ENCODE measurements at regions not wholly inside any gene's neighbourhood (a gene's known extent, or its start where the extent isn't known, plus 50 kb on each side); places are given as distances from the start of the nearest gene placed in this dataset.

DNA sequence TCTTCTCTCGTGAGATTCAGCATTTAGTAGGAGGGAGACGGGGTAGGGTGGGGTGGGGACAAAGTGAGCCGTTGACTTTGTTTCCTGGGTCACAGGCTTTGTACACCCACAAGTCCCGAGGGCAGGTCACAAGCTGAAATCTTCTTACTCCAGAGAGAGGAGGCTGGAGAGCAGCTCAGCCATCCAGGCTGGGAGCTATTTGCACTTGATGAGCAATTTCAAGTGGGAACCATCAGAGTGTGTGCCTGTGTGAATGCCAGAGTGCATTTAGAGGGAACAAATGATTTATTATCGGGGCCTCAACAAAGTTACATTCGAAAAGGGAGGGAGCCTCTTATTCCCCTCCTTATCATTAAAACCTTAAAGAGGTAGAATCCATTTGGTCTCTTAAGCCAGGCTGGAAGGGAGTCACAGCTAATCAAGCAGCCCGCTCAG lies 155.7 kb upstream of the JARID2 start:
- TF ChIP-seq, protein P1, sequence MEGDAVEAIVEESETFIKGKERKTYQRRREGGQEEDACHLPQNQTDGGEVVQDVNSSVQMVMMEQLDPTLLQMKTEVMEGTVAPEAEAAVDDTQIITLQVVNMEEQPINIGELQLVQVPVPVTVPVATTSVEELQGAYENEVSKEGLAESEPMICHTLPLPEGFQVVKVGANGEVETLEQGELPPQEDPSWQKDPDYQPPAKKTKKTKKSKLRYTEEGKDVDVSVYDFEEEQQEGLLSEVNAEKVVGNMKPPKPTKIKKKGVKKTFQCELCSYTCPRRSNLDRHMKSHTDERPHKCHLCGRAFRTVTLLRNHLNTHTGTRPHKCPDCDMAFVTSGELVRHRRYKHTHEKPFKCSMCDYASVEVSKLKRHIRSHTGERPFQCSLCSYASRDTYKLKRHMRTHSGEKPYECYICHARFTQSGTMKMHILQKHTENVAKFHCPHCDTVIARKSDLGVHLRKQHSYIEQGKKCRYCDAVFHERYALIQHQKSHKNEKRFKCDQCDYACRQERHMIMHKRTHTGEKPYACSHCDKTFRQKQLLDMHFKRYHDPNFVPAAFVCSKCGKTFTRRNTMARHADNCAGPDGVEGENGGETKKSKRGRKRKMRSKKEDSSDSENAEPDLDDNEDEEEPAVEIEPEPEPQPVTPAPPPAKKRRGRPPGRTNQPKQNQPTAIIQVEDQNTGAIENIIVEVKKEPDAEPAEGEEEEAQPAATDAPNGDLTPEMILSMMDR (IDR thresholded peaks at IDR 0.05) = no peak
- no peak for TF ChIP-seq POLR2AphosphoS5 (IDR thresholded peaks at IDR 0.05)
- no peak for TF ChIP-seq POLR2A (IDR thresholded peaks at IDR 0.05)
- no peak for TF ChIP-seq EP300 (IDR thresholded peaks at IDR 0.05; ENCODE audit: low read depth)
